Renal cortical epithelial cell (primary cell): ENCODE measurements at regions not wholly inside any gene's neighbourhood (a gene's known extent, or its start where the extent isn't known, plus 50 kb on each side); places are given as distances from the start of the nearest gene placed in this dataset.
"Not testable (repeated sequence)": the region's sequence is repeated elsewhere in the genome, so short reads cannot be mapped to it uniquely, and the experiment has no call there.

ENCODE experiments used
- DNase-seq: peaks from one replicate; pipeline ENCODE4 v3.0.0-alpha.2; 2011; ENCODE audit warnings: low read depth

- DNase-seq = peak; percentile 3
Measured at GRCh38 chr16:6009151-6009550, 911.6 kb upstream of the EEF2KMT start.

- no peak for DNase-seq
Measured at GRCh38 chr16:6008670-6009069, 911.1 kb upstream of the EEF2KMT start.

- DNase-seq = no peak
Measured at GRCh38 chr16:5993356-5993755, 895.8 kb upstream of the EEF2KMT start.

GRCh38 chr16:5982979-5983378 is 885.4 kb upstream of the EEF2KMT start:
- no peak for DNase-seq

- no peak for DNase-seq
Measured at GRCh38 chr16:5979905-5980550, 882.4 kb upstream of the EEF2KMT start.

GRCh38 chr16:5977329-5977728 is 879.7 kb upstream of the EEF2KMT start:
- no peak for DNase-seq

GRCh38 chr16:5972747-5973146 is 875.2 kb upstream of the EEF2KMT start:
- no peak for DNase-seq

GRCh38 chr16:5971924-5972323 is 874.3 kb upstream of the EEF2KMT start:
- no peak for DNase-seq

GRCh38 chr16:5971106-5971505 is 873.5 kb upstream of the EEF2KMT start:
- no peak for DNase-seq

GRCh38 chr16:5966004-5966403 is 868.4 kb upstream of the EEF2KMT start:
- no peak for DNase-seq

- no peak for DNase-seq
Measured at GRCh38 chr16:5965321-5965720, 867.7 kb upstream of the EEF2KMT start.

GRCh38 chr16:5951486-5951885 is 853.9 kb upstream of the EEF2KMT start:
- DNase-seq = no peak

GRCh38 chr16:5944971-5945370 is 847.4 kb upstream of the EEF2KMT start:
- DNase-seq = no peak

GRCh38 chr16:5938607-5939006 is 841.0 kb upstream of the EEF2KMT start:
- DNase-seq = no peak

GRCh38 chr16:5932906-5933305 is 835.3 kb upstream of the EEF2KMT start:
- no peak for DNase-seq

- no peak for DNase-seq
Measured at GRCh38 chr16:5928476-5929065, 831.0 kb upstream of the EEF2KMT start.

GRCh38 chr16:5925850-5926249 is 828.3 kb upstream of the EEF2KMT start:
- DNase-seq = no peak

GRCh38 chr16:5922686-5923085 is 825.1 kb upstream of the EEF2KMT start:
- no peak for DNase-seq

- no peak for DNase-seq
Measured at GRCh38 chr16:5918567-5919130, 821.1 kb upstream of the EEF2KMT start.

- no peak for DNase-seq
Measured at GRCh38 chr16:5917436-5918195, 820.0 kb upstream of the EEF2KMT start.

GRCh38 chr16:5916711-5917191 is 819.2 kb upstream of the EEF2KMT start:
- no peak for DNase-seq

GRCh38 chr16:5911241-5911640 is 813.6 kb upstream of the EEF2KMT start:
- no peak for DNase-seq

- not testable (repeated sequence) for DNase-seq
Measured at GRCh38 chr16:5909556-5909955, 812.0 kb upstream of the EEF2KMT start.
